NCI-H2227 treated with DMSO at 0.1 percent for 48 hours (cell line): ENCODE measurements at regions not wholly inside any gene's neighbourhood (a gene's known extent, or its start where the extent isn't known, plus 50 kb on each side); places are given as distances from the start of the nearest gene placed in this dataset.
"Not testable (repeated sequence)": the region's sequence is repeated elsewhere in the genome, so short reads cannot be mapped to it uniquely, and the experiment has no call there.

ENCODE experiments used
- DNase-seq: peaks from one replicate; lab custom pipeline; 2025; lab: John Stamatoyannopoulos, UW

DNA sequence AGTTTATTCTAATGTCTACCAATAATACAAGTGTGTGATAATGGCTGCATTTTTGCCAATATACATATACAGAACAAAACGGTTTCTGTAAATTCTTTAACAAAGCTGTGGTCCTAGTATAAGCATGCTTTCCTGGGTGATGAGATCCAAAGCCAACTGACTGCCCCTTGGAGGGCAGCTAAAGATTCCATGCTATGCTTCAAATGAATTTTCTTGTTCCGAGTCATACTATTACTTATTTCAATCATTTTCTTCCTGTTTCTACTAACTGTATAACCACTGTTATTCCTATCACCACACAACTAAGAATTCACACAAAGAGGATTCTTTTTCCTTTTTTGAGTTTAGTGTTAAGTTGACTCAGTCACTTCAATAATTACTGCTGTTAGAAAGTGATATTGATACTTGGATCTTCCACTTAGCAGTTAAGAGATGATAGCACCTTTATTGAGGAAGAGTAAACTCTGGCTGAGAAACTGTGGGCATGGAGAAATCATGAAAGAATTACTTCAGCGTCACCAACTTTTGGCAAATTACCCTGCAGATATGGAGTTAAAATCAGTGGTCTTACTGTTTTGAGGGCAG, 197.5 kb downstream of the ARL4A start:
- DNase-seq, result no peak

DNA sequence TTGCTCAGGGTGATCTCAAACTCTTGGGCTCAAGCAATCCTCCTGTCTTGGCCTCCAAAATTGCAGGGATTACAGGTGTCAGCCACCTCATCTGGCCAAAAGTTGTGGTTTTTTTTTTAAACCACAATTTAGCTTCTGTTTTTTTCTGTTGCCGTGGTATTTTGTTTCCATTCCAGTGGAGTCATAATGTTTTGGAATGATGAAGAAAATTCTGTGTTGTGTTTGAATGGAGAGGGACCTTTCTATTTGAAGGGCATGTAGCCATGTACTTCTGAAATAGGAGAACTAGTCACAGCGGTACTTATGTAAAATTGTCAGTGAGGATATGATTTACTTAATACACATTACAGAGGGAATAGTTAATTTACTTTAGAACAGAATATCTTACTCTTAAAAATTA, 201.3 kb downstream of the ARL4A start:
- DNase-seq, result no peak

DNA sequence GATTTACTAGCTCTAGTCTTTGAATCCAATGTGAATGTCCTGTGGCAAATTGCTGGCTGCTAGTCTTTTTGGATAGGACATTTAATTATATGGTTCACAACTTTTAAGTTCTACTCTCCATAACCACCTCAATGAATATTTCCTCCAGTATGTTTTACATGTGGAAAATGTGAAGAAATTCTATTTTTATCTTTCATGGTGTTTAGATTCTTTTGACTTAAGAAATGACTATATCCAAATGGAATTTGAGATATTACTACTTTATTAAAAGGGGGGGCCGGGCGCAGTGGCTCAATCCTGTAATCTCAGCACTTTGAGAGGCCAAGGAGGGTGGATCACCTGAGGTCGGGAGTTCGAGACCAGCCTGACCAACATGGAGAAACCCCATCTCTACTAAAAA, 202.0 kb downstream of the ARL4A start:
- DNase-seq, result no peak

DNA sequence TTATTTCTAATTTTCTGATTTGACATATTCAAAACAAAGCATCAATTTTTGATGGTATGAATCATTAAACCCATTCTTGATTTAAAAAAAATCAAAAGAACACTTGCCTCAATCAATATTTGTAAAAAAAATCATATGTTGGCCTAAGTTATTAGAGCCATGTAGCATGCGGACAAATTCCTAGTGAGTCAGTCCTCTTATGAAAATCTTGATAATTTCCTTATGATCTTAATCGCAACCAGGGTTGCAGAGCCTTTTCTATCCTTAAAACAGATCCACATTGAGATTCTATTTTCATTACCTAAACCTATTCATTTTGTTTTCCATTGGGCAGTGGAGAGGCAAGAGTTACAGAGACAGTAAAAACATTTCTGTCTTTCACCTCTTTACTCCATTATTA, 203.2 kb downstream of the ARL4A start:
- DNase-seq, result no peak

DNA sequence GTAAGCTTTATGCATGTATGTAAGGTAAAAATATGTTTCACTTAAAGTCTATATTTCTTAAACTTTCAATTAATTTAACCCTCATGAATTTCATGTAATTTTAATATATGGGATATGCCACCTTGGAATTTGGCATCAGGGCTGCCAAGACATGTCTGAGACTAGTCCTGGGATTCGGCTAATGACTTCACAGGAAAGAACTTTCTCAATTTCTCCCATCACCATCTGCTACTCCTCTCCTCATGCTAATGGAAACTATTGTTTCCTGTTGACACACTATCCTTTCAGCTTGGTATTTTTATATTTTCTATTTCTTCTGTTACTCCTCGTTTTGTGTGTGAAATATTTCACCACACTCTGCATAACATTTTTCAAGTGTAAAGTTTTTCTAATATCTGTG, 205.9 kb downstream of the ARL4A start:
- no peak for DNase-seq

DNA sequence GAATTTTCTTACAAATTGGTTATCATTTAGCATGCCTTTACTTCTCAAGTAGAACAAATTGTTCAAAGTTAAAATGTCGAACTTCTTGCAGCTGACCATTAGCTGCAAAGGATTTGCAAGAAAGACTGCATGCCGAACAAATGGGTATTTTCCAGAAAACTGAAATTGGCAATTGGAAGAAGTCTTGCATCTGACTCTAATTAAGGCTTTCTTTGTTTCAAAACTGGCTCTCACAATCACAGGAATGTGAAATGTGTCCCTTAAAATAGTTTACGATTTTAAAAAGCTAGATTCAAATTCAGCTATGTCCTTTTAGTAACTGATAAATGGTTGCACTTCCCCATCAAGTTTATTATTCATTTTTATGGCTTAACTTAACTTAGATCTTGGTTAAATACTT, 207.9 kb downstream of the ARL4A start:
- DNase-seq, result no peak

DNA sequence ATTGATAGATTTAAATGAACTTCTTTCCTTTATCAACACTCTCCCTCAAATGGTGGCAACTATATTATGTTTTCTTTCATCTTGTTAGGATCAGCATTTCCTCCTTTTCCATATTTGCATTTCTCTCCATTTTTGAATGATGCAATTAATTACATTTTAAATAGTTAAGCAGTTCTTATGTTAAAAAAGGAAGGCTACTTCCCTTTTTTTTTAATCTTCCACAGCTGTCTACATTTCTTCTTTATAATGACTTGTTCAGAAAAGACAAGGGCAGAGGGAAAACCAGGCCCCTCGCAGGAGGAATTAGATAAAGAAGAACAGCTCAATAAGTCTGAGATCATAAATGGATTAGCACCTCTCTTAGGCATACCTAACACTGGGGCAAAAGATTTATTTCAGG, 208.9 kb downstream of the ARL4A start:
- no peak for DNase-seq

DNA sequence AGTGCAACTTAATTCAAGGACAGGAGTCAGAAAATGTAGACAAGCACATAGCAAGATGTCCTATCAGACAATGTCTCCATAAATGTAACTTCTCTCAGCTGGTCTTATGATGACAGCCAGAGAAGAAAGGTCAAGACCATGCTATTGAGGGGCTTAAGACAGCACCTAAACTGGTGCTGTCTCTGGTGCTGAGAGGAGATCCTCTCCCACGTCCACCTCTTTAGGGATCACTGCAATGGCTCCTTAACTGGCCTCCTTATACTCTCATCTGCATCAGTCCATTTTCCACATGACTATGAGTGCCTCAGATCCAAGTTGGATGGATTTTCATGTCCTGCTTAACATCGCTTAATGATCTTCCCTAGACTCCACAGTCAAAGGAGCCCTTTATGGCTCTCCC, 210.6 kb downstream of the ARL4A start:
- DNase-seq, result no peak

DNA sequence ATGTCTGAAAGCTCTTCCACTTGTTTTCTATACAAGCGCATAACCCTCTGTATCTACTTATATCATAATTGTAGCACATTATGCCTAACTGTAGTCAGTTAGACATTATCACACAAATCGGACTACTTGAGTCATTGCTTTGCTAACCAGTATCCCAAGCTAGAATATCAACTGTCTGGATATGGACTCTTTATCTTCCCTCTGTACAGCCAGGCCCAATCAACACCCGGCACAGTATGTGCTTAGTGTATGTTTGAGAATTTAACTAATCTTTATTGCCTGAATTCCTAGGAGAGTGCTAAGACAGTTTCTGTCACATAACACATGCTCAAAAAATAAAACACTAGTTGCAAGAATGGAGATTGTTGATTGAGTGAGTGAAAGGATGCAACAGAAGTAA, 211.2 kb downstream of the ARL4A start:
- DNase-seq, result no peak

DNA sequence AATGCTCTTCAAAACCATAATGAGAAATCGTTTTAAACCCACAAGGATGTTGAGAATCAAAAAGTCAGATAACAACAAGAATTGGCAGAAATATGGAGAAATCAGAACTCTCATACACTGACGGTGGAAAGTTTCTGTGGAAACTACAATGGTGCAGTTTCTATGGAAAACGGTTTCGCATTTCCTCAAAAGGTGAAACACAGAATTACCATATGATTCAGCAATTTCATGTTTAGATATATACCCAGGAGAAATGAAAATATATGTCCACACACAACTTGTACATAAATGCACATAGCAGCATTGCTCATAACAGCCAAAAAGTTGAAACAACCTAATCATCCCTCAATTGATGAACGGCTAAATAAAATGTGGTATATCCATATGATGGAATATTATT, 218.2 kb downstream of the ARL4A start:
- DNase-seq, result no peak

DNA sequence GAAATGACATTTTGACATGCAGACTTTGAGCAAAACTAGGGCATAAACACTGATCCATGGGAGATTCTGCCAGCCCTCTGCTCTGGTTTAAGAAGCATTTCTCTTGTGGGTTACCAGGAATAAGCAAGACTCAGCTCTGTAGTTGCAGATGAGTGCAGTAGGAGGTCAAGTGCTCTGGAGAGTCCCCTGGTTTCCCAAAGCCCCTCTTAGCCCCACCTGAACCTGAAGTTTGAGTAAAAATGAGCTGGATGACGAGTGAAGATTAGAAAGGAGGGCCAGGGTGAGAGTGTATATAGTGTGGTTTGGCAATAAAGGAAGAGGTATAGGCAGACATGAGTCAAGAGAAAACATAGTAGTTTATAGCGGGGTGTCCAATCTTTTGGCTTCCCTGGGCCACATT, 220.3 kb downstream of the ARL4A start:
- no peak for DNase-seq

DNA sequence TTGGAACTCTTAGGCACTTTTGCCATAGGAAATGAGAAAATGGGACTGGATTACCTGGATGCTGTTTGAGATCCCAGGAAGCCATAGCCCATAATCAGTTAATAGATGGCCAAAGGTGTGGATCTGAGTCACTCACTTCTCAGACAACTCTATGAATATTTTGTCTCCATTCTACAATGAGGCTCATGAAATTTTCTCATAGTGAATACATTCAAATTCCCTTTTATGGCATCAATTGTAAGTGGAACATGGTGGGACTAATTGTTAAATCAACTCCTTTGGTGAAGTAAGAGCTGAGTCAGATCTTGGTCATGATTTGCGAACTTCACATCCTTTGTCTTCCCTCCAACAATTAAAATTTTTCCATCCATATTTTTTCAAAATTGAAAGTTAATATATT, 222.1 kb downstream of the ARL4A start:
- DNase-seq, result no peak

DNA sequence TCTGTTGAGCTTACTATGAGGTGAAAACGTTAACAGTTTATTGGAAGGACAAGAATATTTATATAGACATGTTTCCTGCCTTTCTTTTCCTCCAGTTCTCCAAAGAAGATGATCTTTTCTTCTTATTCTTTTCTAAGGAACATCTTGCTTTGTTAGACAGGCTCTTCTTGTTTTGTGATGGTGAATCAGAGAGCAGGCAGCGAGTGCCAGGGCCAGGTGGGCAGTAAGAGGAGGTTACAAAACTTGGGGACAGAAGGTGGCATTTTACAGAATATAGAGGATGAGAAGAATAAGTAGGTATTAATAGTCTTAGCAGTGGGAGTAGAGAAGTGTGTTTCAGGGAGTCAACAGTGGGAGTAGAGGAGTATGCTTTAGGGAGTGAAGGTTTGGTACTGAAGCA, 223.6 kb downstream of the ARL4A start:
- no peak for DNase-seq

DNA sequence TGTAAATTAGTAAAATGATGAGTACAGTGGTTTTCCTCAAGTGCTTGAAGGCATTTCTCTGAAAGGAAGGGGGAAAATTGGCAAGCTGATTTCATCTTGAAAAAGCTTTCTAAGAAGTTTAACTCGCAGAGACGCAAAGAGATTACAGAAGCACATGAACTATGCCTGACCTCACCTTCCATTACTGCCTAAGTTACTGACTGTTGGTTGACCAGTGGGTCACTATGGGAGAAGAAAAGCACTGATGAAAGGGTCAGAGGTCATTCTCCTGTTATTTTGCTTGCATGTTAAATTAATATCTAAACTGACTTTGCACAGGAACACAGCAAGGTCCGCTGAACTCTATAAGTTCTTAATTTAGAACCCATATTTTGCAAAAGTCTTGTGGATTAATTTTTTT, 225.6 kb downstream of the ARL4A start:
- DNase-seq, result no peak

DNA sequence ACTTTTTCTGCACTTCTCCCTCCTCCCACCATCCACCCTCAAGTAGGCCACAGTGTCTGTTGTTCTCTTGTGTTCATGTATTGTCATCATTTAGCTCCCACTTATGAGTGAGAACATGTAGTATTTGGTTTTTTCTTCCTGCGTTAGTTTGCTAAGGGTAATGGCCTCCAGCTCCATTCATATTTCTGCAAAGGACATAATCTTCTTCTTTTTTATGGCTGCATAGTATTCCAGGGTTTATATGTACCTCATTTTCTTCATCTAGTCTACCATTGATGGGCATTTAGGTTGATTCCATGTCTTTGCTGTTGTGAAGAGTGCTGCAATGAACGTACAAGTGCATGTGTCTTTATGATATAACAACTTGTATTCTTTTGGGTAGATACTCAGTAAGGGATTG, 230.4 kb downstream of the ARL4A start:
- no peak for DNase-seq

DNA sequence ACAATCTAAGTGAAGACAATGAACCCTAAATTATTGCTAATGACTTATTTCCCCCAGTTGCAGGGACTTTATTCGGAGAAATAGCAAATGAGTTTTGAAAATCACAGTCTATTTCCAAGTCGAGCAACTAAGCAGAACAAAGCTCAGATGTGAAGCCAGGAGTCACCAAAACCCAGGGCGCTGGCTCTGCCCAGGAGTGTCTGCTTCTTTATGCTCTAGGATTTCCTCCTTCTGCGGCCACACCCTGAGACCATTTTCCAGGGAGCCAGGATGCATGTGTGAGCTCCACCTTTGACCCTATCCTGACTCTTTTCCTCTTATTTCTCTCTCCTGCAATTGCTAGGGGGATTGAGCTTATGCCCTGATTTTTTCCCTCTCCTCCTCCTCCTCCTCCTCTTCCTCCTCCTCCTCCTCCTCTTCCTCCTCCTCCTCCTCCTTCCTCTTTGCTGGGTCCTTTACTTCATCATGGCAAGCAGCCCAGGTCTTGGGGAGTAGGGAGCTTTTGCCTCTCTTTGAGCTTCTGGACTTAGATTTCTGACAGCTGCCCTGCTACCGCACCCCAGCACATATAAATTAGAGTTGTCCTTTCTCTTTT, 234.4 kb downstream of the ARL4A start:
- DNase-seq, result no peak

DNA sequence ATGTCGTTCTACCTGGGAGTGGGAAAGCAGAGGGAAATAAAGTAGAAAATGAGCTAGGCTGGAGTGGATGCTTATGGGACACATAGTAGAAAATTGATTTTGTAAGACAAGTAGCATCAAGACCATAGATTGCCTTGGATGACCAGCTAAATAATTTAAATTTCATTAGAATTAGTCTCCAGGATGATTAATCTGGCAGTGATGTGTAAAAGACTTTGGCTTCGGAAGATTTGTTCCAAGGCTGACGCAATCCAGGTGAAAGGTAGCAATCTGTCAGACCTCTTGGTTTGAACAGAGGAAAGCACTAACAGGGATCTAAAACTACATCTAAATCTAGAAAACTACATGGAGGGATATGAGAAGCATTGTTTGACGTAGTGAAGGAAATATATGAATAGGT, 236.5 kb downstream of the ARL4A start:
- no peak for DNase-seq

DNA sequence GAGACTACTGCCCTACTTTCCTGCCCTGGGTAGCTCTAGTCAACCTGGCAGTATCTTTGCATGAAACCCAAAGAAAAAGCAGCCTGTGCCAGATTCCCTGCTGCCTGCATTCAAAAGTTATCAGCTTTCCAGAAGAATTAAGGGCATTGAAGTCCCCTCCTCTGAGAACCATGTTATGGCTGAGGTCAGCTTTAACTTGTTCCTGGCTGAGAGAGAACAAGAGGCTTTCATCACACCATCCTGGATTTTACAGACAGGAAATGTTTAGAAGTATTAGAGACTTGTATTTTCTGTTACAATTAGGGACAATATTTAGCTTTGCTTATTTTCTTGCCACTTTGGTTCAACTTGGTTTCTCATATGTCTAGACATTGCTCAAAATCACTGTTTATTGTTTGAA, 238.8 kb downstream of the ARL4A start:
- DNase-seq, result no peak

DNA sequence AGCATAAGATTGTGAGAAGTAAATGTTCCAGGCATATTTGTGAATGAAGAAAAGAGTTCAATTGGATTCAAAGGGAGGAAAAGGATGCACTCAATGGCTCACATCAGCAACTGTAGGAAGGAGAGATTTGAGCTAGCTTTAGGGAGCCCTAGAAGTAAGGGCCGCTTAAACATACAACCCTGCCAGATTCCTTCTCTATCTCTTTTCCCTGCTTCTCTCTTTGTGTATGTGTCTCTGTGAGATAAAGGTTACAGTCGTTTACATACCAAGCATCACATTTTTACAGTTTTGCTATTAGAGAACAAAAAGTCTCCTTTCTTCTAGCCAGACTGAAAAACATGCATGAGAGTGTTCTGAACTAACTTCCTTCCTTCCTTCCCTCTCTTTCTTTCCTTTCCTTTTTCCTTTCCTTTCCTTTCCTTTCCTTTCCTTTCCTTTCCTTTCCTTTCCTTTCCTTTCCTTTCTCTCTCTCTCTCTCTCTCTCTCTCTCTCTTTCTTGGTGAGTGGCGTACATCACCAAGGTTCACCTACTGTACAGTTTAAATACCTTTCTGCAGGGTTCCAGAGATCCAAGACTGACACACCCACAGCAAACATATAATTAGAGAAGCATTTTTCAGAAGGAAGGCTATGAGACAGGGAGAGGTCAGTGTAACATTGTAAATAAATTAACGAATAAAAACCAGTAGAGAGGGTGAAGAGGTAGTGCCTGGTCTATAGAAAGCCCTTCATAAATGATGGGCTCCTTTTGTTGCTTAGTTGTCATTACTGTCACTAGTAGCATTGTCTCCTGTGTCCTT, 240.4 kb downstream of the ARL4A start:
- peak; percentile 86 for DNase-seq

DNA sequence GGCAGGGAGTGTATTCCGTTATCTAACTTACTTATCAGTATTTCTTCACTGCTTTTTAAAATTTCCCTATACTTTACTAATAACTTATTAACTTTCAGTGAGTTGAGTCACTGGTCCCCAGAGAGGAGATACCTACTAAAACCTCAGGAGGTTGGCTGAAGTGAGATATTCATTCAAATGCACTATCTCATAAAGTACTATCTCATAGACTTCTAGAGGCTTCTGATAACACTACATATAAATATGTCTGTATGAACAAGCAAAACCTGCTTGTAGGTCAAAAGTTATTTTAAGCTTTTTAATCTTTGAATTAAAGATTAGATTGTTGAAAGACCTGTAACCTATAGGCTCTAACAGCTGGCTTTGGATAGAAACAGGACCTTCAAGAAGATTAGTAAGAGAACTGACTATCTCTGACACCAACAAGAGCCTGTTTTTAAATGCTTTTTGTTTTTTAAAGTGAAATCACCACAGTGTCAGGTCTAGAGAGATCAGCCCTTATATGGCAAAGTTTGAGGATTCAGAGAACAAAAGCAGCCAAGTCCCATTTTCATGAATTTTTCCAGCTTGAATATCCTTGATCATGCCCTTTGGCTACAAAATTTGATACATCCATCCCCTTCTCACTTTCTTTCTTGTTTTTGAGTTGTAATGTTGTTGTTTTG, 242.2 kb downstream of the ARL4A start:
- no peak for DNase-seq

DNA sequence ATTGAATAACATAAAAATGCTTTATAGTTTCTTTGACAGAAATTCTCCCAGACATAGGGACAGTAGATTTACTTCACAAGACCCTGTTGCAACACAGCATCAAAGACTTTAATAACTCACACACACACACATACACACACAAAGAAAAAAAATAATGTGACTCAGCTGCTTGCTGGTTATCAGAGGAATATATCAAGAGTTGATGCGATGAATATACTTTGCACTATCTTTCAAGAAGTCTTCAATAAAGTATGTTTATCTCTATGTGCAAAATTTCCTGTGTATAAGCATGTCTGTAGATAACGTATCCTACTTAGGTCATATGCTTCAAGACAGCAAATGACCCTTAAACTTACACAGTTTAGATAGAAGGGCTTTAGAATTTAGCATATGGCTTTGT, 243.1 kb downstream of the ARL4A start:
- no peak for DNase-seq

DNA sequence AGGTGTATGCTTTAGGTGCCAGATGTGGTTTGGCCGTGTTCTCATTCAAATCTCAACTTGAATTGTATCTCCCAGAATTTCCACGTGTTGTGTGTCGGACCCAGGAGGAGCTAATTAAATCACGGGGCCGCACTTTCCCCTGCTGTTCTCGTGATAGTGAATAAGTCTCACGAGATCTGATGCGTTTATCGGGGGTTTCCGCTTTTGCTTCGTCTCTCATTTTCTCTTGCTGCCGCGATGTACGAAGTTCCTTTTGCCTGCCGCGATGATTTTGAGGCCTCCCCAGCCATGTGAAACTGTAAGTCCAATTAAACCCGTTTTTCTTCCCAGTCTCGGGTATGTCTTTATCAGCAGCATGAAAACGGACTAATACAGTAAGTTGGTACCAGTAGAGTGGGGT, 244.0 kb downstream of the ARL4A start:
- not testable (repeated sequence) for DNase-seq

DNA sequence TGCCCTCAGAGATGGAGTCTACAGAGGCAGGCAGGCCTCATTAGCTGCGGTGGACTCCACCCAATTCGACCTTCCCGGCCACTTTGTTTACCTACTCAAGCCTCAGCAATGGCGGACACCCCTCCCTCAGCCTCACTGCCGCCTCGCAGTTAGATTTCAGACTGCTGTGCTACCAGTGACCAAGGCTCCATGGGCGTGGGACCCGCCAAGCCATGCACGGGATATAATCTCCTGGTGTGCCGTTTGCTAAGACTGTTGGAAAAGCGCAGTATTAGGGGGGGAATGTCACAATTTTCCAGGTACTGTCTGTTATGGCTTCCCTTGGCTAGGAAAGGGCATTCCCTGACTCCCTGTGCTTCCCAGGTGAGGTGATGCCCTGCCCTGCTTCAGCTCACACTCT, 252.3 kb downstream of the ARL4A start:
- no peak for DNase-seq
